ENCODE measurements at regions not wholly inside any gene's neighbourhood (a gene's known extent, or its start where the extent isn't known, plus 50 kb on each side); places are given as distances from the start of the nearest gene placed in this dataset.

- H3F3A ChIP-seq (ENCODE audit: control insufficient read depth, insufficient read depth): no peaks in the 10 kb centered on the region
- H3K27me3 ChIP-seq (ENCODE audit: control insufficient read depth, low read length): no peaks in the 10 kb centered on the region
- H3K79me2 ChIP-seq (ENCODE audit: control insufficient read depth, low read length): no peaks in the 10 kb centered on the region
- H4K20me1 ChIP-seq (ENCODE audit: control insufficient read depth, insufficient read depth, low read depth, low read length): no peaks in the 10 kb centered on the region
- no peak overlapping the region for H3K4me3 ChIP-seq (ENCODE audit: low read length)
- TF ChIP-seq, protein P1, sequence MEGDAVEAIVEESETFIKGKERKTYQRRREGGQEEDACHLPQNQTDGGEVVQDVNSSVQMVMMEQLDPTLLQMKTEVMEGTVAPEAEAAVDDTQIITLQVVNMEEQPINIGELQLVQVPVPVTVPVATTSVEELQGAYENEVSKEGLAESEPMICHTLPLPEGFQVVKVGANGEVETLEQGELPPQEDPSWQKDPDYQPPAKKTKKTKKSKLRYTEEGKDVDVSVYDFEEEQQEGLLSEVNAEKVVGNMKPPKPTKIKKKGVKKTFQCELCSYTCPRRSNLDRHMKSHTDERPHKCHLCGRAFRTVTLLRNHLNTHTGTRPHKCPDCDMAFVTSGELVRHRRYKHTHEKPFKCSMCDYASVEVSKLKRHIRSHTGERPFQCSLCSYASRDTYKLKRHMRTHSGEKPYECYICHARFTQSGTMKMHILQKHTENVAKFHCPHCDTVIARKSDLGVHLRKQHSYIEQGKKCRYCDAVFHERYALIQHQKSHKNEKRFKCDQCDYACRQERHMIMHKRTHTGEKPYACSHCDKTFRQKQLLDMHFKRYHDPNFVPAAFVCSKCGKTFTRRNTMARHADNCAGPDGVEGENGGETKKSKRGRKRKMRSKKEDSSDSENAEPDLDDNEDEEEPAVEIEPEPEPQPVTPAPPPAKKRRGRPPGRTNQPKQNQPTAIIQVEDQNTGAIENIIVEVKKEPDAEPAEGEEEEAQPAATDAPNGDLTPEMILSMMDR (IDR thresholded peaks at IDR 0.05; ENCODE audit: low read depth, low read length, poor library complexity, severe bottlenecking): no peak
- no peak for TF ChIP-seq EZH2phosphoT487 (IDR thresholded peaks at IDR 0.05; ENCODE audit: borderline replicate concordance, low read length)
- no peak overlapping the region for H3K27ac ChIP-seq (ENCODE audit: low read depth, low read length)
- H3K4me2 ChIP-seq (ENCODE audit: low read length): no peak overlapping the region
- no peaks in the 10 kb centered on the region for H3K4me1 ChIP-seq (ENCODE audit: control insufficient read depth, low read length)
- H3K9me3 ChIP-seq (ENCODE audit: control insufficient read depth, insufficient read depth, low read length): no peaks in the 10 kb centered on the region
- no peaks in the 10 kb centered on the region for H3K9me2 ChIP-seq (replicated peaks; ENCODE audit: control insufficient read depth, low read length)
- no peaks in the 10 kb centered on the region for H3K36me3 ChIP-seq (ENCODE audit: control insufficient read depth, low read length)
These were observed 659.4 kb downstream of the MAFB start for GRCh38 chr20:40029589-40029988.

DNA sequence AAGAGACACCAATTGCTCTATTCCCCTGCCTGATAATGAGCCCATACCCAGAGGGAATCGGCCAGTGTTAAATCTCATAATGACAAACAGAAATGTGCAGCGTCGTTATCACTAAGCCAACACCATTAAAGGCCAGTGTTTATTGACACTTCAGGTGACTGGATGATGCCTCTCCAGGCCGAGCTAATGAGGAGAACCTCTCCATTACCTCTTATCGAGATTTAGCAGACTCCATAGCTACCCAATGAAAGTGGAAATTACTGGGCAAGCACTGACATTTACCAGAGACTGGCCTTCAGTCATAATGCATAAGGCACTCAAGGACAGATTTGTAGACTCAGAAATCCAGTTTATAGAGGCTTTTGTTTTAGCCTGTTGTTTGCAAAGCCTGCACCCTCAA is 669.5 kb downstream of the MAFB start:
- TF ChIP-seq, protein P1 (IDR thresholded peaks at IDR 0.05; ENCODE audit: low read depth, low read length, poor library complexity, severe bottlenecking): no peak
- no peak for TF ChIP-seq EZH2phosphoT487 (IDR thresholded peaks at IDR 0.05; ENCODE audit: borderline replicate concordance, low read length)
- Histone ChIP-seq H3K4me1 (ENCODE audit: control insufficient read depth, low read length) (no peaks in the 10 kb centered on the region), H3F3A (ENCODE audit: control insufficient read depth, insufficient read depth) (no peaks in the 10 kb centered on the region), H3K36me3 (ENCODE audit: control insufficient read depth, low read length) (no peaks in the 10 kb centered on the region), H3K4me3 (ENCODE audit: low read length) (no peak overlapping the region), H3K9me2 (replicated peaks; ENCODE audit: control insufficient read depth, low read length) (no peaks in the 10 kb centered on the region), H3K9me3 (ENCODE audit: control insufficient read depth, insufficient read depth, low read length) (no peaks in the 10 kb centered on the region), H3K27ac (ENCODE audit: low read depth, low read length) (no peak overlapping the region), H3K79me2 (ENCODE audit: control insufficient read depth, low read length) (no peaks in the 10 kb centered on the region), H3K4me2 (ENCODE audit: low read length) (no peak overlapping the region), H3K27me3 (ENCODE audit: control insufficient read depth, low read length) (no peaks in the 10 kb centered on the region), H4K20me1 (ENCODE audit: control insufficient read depth, insufficient read depth, low read depth, low read length) (no peaks in the 10 kb centered on the region)

DNA sequence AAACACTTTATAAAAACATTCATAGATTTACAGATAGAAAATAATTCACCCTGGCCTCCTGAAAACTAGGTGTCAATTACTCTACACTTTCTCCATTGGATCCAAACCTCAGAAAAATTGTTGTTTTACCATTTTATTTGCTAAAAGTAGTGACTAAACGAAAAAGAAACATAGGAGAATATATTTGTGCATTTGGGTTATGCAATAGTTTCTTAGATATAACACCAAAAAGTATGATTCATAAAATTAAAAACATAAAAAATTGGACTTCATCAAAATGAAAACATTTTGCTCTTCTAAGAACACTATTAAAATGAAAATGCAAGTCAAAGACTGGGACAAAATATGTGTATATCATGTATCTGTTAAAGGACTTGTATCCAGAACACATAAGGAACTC is 671.3 kb downstream of the MAFB start:
- Histone ChIP-seq H3K9me3 (ENCODE audit: control insufficient read depth, insufficient read depth, low read length) (no peaks in the 10 kb centered on the region), H4K20me1 (ENCODE audit: control insufficient read depth, insufficient read depth, low read depth, low read length) (no peaks in the 10 kb centered on the region), H3K27me3 (ENCODE audit: control insufficient read depth, low read length) (no peaks in the 10 kb centered on the region), H3K27ac (ENCODE audit: low read depth, low read length) (no peak overlapping the region), H3K4me1 (ENCODE audit: control insufficient read depth, low read length) (no peaks in the 10 kb centered on the region), H3K79me2 (ENCODE audit: control insufficient read depth, low read length) (no peaks in the 10 kb centered on the region), H3K36me3 (ENCODE audit: control insufficient read depth, low read length) (no peaks in the 10 kb centered on the region), H3K9me2 (replicated peaks; ENCODE audit: control insufficient read depth, low read length) (no peaks in the 10 kb centered on the region), H3K4me3 (ENCODE audit: low read length) (no peak overlapping the region), H3F3A (ENCODE audit: control insufficient read depth, insufficient read depth) (no peaks in the 10 kb centered on the region), H3K4me2 (ENCODE audit: low read length) (no peak overlapping the region)
- TF ChIP-seq, protein P1 (IDR thresholded peaks at IDR 0.05; ENCODE audit: low read depth, low read length, poor library complexity, severe bottlenecking): no peak
- no peak for TF ChIP-seq EZH2phosphoT487 (IDR thresholded peaks at IDR 0.05; ENCODE audit: borderline replicate concordance, low read length)

- Histone ChIP-seq H3K79me2 (ENCODE audit: control insufficient read depth, low read length) (no peaks in the 10 kb centered on the region), H3K9me3 (ENCODE audit: control insufficient read depth, insufficient read depth, low read length) (no peaks in the 10 kb centered on the region)
- TF ChIP-seq EZH2phosphoT487 (IDR thresholded peaks at IDR 0.05; ENCODE audit: borderline replicate concordance, low read length): no peak
- TF ChIP-seq, protein P1 (IDR thresholded peaks at IDR 0.05; ENCODE audit: low read depth, low read length, poor library complexity, severe bottlenecking): no peak
These were observed 672.1 kb downstream of the MAFB start for GRCh38 chr20:40016890-40017289.

More at GRCh38 chr20:40016890-40017289, 672.1 kb downstream of the MAFB start:
- Histone ChIP-seq H3K4me2 (ENCODE audit: low read length) (no peak overlapping the region), H3K36me3 (ENCODE audit: control insufficient read depth, low read length) (no peaks in the 10 kb centered on the region), H3K27me3 (ENCODE audit: control insufficient read depth, low read length) (no peaks in the 10 kb centered on the region), H3K9me2 (replicated peaks; ENCODE audit: control insufficient read depth, low read length) (no peaks in the 10 kb centered on the region), H3K27ac (ENCODE audit: low read depth, low read length) (no peak overlapping the region), H3F3A (ENCODE audit: control insufficient read depth, insufficient read depth) (no peaks in the 10 kb centered on the region), H3K4me3 (ENCODE audit: low read length) (no peak overlapping the region), H4K20me1 (ENCODE audit: control insufficient read depth, insufficient read depth, low read depth, low read length) (no peaks in the 10 kb centered on the region), H3K4me1 (ENCODE audit: control insufficient read depth, low read length) (no peaks in the 10 kb centered on the region)

Data from DOHH2 (cell line).